Left lung (tissue), 4 donors: ENCODE measurements at regions not wholly inside any gene's neighbourhood (a gene's known extent, or its start where the extent isn't known, plus 50 kb on each side); places are given as distances from the start of the nearest gene placed in this dataset.

Source experiments
- ATAC-seq: fragments of 200-7000 bp; cut with Tn5 transposase; one replicate; pipeline ENCODE4 v1.9.1; 2020; ENCODE audit warnings: moderate library complexity
- DNase-seq, 4 donors: peaks; one replicate each; pipeline ENCODE4 v3.0.0-alpha.2; 2013 to 2020
- H3K27ac ChIP-seq, 2 donors: fragments of 200-600 bp; sonication (generic) in 1 of 2; one replicate each; pipeline versions ENCODE4 v1.5.0 to v1.8.0; 2020 to 2021
- H3K27me3 ChIP-seq, 2 donors: fragments of 200-600 bp; sonication (generic) in 1 of 2; one replicate each; pipeline versions ENCODE4 v1.5.0 to v1.8.0; 2020 to 2021
- H3K36me3 ChIP-seq, 2 donors: fragments of 200-600 bp; sonication (generic) in 1 of 2; one replicate each; pipeline versions ENCODE4 v1.5.0 to v1.8.0; 2020 to 2021
- H3K4me1 ChIP-seq, 2 donors: fragments of 200-600 bp; one replicate each; pipeline ENCODE4 v1.8.0; 2021
- H3K4me3 ChIP-seq, 2 donors: fragments of 200-600 bp; sonication (generic) in 1 of 2; one replicate each; pipeline versions ENCODE4 v1.5.0 to v1.8.0; 2020 to 2021; ENCODE audit warnings: mild to moderate bottlenecking in 1 of 2
- H3K9me3 ChIP-seq, 2 donors: fragments of 200-600 bp; sonication (generic) in 1 of 2; one replicate each; pipeline versions ENCODE4 v1.5.0 to v1.8.0; 2020 to 2021
- CTCF ChIP-seq, 2 donors: fragments of 200-600 bp; sonication (generic) in 1 of 2; IDR thresholded peaks; one replicate each; pipeline versions ENCODE4 v1.5.0 to v1.8.0; 2021; ENCODE audit warnings: antibody characterized with exemption in 2 of 2
- intact Hi-C, 2 donors: fragments of 100-400 bp; cut with DNase I; formaldehyde crosslinking; loops; one replicate each; pipeline versions ENCODE4 v1.11.2 to v1.14.2; 2022
- donor health status: DM: no; HTN: yes; CAD: no.
- donor health status: DM: no; HTN: no; CAD: no.

GRCh38 chr6:159461266-159461665 is 231.8 kb downstream of the SOD2 start:
- H3K36me3 ChIP-seq, result no peaks in the 10 kb centered on the region
- no peak for TF ChIP-seq CTCF (IDR thresholded peaks at IDR 0.05)
- no peaks in the 10 kb centered on the region for H3K27me3 ChIP-seq
- intact Hi-C loops, result no loop called here
- ATAC-seq (no peak), DNase-seq (no peak)
- no peak overlapping the region for H3K27ac ChIP-seq
- H3K9me3 ChIP-seq, result no peaks in the 10 kb centered on the region
- no peaks in the 10 kb centered on the region for H3K4me1 ChIP-seq
- no peak overlapping the region for H3K4me3 ChIP-seq

GRCh38 chr6:159460476-159460875 is 232.6 kb downstream of the SOD2 start:
- H3K27ac ChIP-seq, result no peak overlapping the region
- no peaks in the 10 kb centered on the region for H3K4me1 ChIP-seq
- TF ChIP-seq CTCF (IDR thresholded peaks at IDR 0.05), result no peak
- H3K27me3 ChIP-seq, result no peaks in the 10 kb centered on the region
- no peak for DNase-seq
- ATAC-seq, result no peak
- intact Hi-C loops, result no loop called here
- H3K36me3 ChIP-seq, result no peaks in the 10 kb centered on the region
- no peak overlapping the region for H3K4me3 ChIP-seq
- H3K9me3 ChIP-seq, result no peaks in the 10 kb centered on the region

- intact Hi-C loops, result no loop called here
- ATAC-seq, result no peak
Measured at GRCh38 chr6:159456349-159456748, 236.7 kb downstream of the SOD2 start.

GRCh38 chr6:159455700-159456274 is 237.3 kb downstream of the SOD2 start:
- ATAC-seq (no peak), DNase-seq (no peak)
- Histone ChIP-seq H3K36me3 (no peaks in the 10 kb centered on the region), H3K9me3 (no peaks in the 10 kb centered on the region), H3K27me3 (no peaks in the 10 kb centered on the region), H3K27ac (no peak overlapping the region), H3K4me3 (no peak overlapping the region), H3K4me1 (no peaks in the 10 kb centered on the region)
- intact Hi-C loops, result no loop called here
- TF ChIP-seq CTCF (IDR thresholded peaks at IDR 0.05), result no peak

More at GRCh38 chr6:159456349-159456748, 236.7 kb downstream of the SOD2 start:
- no peak for TF ChIP-seq CTCF (IDR thresholded peaks at IDR 0.05)
- H3K36me3 ChIP-seq, result no peaks in the 10 kb centered on the region
- no peak overlapping the region for H3K27ac ChIP-seq
- no peaks in the 10 kb centered on the region for H3K4me1 ChIP-seq
- DNase-seq, result no peak
- H3K9me3 ChIP-seq, result no peaks in the 10 kb centered on the region
- no peak overlapping the region for H3K4me3 ChIP-seq
- H3K27me3 ChIP-seq, result no peaks in the 10 kb centered on the region

GRCh38 chr6:159450815-159451465 is 242.1 kb downstream of the SOD2 start:
- intact Hi-C loops, result no loop called here
- DNase-seq, result peak in 2 of 4 donors; percentile 52 to 66
- no peak overlapping the region for H3K4me3 ChIP-seq
- no peak for TF ChIP-seq CTCF (IDR thresholded peaks at IDR 0.05)
- ATAC-seq, result peak; percentile 47
- H3K4me1 ChIP-seq, result no peaks in the 10 kb centered on the region
- H3K36me3 ChIP-seq, result no peaks in the 10 kb centered on the region
- no peak overlapping the region for H3K27ac ChIP-seq
- H3K9me3 ChIP-seq, result no peaks in the 10 kb centered on the region
- H3K27me3 ChIP-seq, result no peaks in the 10 kb centered on the region
